ENCODE measurements at regions not wholly inside any gene's neighbourhood (a gene's known extent, or its start where the extent isn't known, plus 50 kb on each side); places are given as distances from the start of the nearest gene placed in this dataset.

GRCh38 chr15:31151301-31152233 is 50.0 kb upstream of the TRPM1 start:
- no peak for DNase-seq

- DNase-seq = no peak
Observed at GRCh38 chr15:31153531-31153930, 52.0 kb upstream of the TRPM1 start.

- no peak for DNase-seq
Observed at GRCh38 chr15:31155151-31155550, 53.6 kb upstream of the TRPM1 start.

GRCh38 chr15:31156226-31156625 is 54.7 kb upstream of the TRPM1 start:
- DNase-seq = no peak

- DNase-seq = no peak
Observed at GRCh38 chr15:31156808-31157207, 55.3 kb upstream of the TRPM1 start.

- no peak for DNase-seq
Observed at GRCh38 chr15:31157644-31158069, 56.1 kb upstream of the TRPM1 start.

- DNase-seq = no peak
Observed at GRCh38 chr15:31158858-31159569, 57.5 kb upstream of the TRPM1 start.

GRCh38 chr15:31159837-31160236 is 58.3 kb upstream of the TRPM1 start:
- DNase-seq = no peak

GRCh38 chr15:31160297-31160696 is 58.8 kb upstream of the TRPM1 start:
- DNase-seq = no peak

GRCh38 chr15:31160740-31161495 is 59.4 kb upstream of the TRPM1 start:
- no peak for DNase-seq

GRCh38 chr15:31161951-31162350 is 60.4 kb upstream of the TRPM1 start:
- no peak for DNase-seq

- no peak for DNase-seq
Observed at GRCh38 chr15:31162721-31163510, 61.4 kb upstream of the TRPM1 start.

- DNase-seq = no peak
Observed at GRCh38 chr15:31163769-31164572, 62.4 kb upstream of the TRPM1 start.

- DNase-seq = no peak
Observed at GRCh38 chr15:31164573-31164912, 63.0 kb upstream of the TRPM1 start.

GRCh38 chr15:31169558-31169957 is 68.0 kb upstream of the TRPM1 start:
- DNase-seq = no peak

GRCh38 chr15:31171731-31172130 is 70.2 kb upstream of the TRPM1 start:
- DNase-seq = no peak

- DNase-seq = no peak
Observed at GRCh38 chr15:31172606-31173005, 71.1 kb upstream of the TRPM1 start.

- no peak for DNase-seq
Observed at GRCh38 chr15:31173790-31174450, 72.4 kb upstream of the TRPM1 start.

GRCh38 chr15:31175484-31175883 is 74.0 kb upstream of the TRPM1 start:
- DNase-seq = no peak

- no peak for DNase-seq
Observed at GRCh38 chr15:31177951-31178350, 76.4 kb upstream of the TRPM1 start.

GRCh38 chr15:31178705-31179104 is 77.2 kb upstream of the TRPM1 start:
- DNase-seq = no peak
